ENCODE measurements at regions not wholly inside any gene's neighbourhood (a gene's known extent, or its start where the extent isn't known, plus 50 kb on each side); places are given as distances from the start of the nearest gene placed in this dataset.

DNA sequence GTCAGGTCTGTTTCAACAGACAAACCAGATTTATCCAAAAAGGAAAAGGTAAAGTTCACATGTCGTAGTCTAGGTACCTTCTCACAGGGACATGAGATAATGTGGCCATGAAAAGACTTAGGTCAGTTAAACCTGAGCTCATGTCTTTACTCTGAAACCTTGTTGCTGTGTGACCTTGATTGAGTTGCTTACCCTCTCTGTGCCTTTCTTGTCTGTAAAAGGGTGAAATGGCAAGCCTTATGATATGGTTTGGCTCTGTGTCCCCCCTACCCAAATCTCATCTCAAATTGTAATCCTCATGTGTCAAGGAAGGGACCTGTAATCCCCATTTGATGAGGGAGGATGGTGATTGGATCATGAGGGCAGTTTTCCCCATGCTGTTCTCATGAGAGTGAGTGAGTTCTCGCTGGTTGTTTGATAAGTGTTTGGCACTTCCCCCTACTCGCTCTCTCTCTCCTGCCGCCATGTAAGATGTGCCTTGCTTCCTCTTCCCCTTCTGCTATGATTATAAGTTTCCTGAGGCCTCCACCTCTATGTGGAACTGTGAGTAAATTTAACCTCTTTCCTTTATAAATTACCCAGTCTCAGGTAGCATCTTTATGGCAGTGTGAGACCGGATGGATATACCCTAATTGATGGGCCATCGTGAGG lies 299.8 kb downstream of the ADGRD1 start:
- no peak overlapping the region for H2AFZ ChIP-seq (ENCODE audit: low read depth, low read length)
- ATAC-seq (no peak), DNase-seq (ENCODE audit: extremely low read depth in 1 of 4, low spot score in 3 of 4) (no peak), FAIRE-seq (no peak)
- H3K79me2 ChIP-seq (ENCODE audit: control insufficient read depth, insufficient read depth, low read length): no peaks in the 10 kb centered on the region
- 29% methylated on average over 6 of the region's 6 CpGs for WGBS (ENCODE audit: insufficient coverage, low coverage, missing lambda C conversion rate)
- no TSS peak for BruUV-seq (replicated peaks)
- H4K20me1 ChIP-seq (replicated peaks; ENCODE audit: control insufficient read depth, insufficient read depth, low read length): no peaks in the 10 kb centered on the region
- no peak overlapping the region for H3K27ac ChIP-seq (ENCODE audit: extremely low read depth, low read depth, low read length)
- TF ChIP-seq RCOR1 (IDR thresholded peaks at IDR 0.05; ENCODE audit: borderline replicate concordance in 1 of 2, low read depth in 2 of 2, low read length in 2 of 2) (peak in 1 of 2 experiments; percentile 48; a peak in 1 of 4 replicates), SPI1 (IDR thresholded peaks at IDR 0.05; ENCODE audit: borderline replicate concordance, low read depth, low read length) (peak; percentile 53; the same call in 1 of the 2 replicates), RFX1 (IDR thresholded peaks at IDR 0.05) (no peak), SMAD4 (CRISPR knock-in tag; conservative IDR thresholded peaks at IDR 0.05) (no peak), CBX3 (IDR thresholded peaks at IDR 0.05; ENCODE audit: borderline replicate concordance in 1 of 2, low read length in 2 of 2) (no peak), BCOR (IDR thresholded peaks at IDR 0.05) (peak; percentile 87), ZFP36 (IDR thresholded peaks at IDR 0.05; ENCODE audit: low read depth, low read length, partially characterized antibody) (peak; percentile 70), RBM25 (IDR thresholded peaks at IDR 0.05; ENCODE audit: low read depth, low read length, severe bottlenecking) (peak; percentile 95), KDM1A (IDR thresholded peaks at IDR 0.05) (peak; percentile 71 to 72; a peak in 3 of 4 replicates), ZNF431 (CRISPR knock-in tag; IDR thresholded peaks at IDR 0.05) (peak; percentile 96), HDAC2 (IDR thresholded peaks at IDR 0.05) (peak; percentile 57), HNRNPLL (IDR thresholded peaks at IDR 0.05; ENCODE audit: low read depth, low read length, poor library complexity, severe bottlenecking) (no peak), TEAD4 (IDR thresholded peaks at IDR 0.05; ENCODE audit: low read length) (no peak), TEAD4 (CRISPR knock-in tag; IDR thresholded peaks at IDR 0.05; ENCODE audit: borderline replicate concordance) (no peak), BRD9 (IDR thresholded peaks at IDR 0.05; ENCODE audit: low read depth, partially characterized antibody) (peak; percentile 61), ADNP (tag; IDR thresholded peaks at IDR 0.05) (peak; percentile 33; the same call in 1 of the 2 replicates), USF2 (CRISPR knock-in tag; IDR thresholded peaks at IDR 0.05) (no peak), BCLAF1 (IDR thresholded peaks at IDR 0.05; ENCODE audit: borderline replicate concordance in 1 of 2, control insufficient read depth in 1 of 2, low read depth in 2 of 2, low read length in 1 of 2) (no peak)
- TF ChIP-seq, protein P1, sequence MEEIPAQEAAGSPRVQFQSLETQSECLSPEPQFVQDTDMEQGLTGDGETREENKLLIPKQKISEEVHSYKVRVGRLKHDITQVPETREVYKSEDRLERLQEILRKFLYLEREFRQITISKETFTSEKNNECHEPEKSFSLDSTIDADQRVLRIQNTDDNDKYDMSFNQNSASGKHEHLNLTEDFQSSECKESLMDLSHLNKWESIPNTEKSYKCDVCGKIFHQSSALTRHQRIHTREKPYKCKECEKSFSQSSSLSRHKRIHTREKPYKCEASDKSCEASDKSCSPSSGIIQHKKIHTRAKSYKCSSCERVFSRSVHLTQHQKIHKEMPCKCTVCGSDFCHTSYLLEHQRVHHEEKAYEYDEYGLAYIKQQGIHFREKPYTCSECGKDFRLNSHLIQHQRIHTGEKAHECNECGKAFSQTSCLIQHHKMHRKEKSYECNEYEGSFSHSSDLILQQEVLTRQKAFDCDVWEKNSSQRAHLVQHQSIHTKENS (CRISPR knock-in tag; IDR thresholded peaks at IDR 0.05): no peak
- in situ Hi-C loops (cut with MboI) (no loop called here), intact Hi-C loops (cut with micrococcal nuclease) (no loop called here)
- H3K27me3 ChIP-seq (ENCODE audit: control insufficient read depth in 2 of 2, insufficient read depth in 2 of 2, low read length in 2 of 2): peaks cover 0 to 17% of the 10 kb centered on the region in 2 experiments; a peak in 2 of 5 replicates
- no peaks in the 10 kb centered on the region for H3K9me3 ChIP-seq (replicated peaks; ENCODE audit: control insufficient read depth, insufficient read depth, low read depth, low read length)
- no peak overlapping the region for H3K4me2 ChIP-seq (ENCODE audit: insufficient read depth, low read length)
- no peaks in the 10 kb centered on the region for H3K9me1 ChIP-seq (ENCODE audit: control insufficient read depth, insufficient read depth, low read length)
- H3K4me3 ChIP-seq: no peak overlapping the region
- POLR2A ChIA-PET: no interaction called here
- H3K4me1 ChIP-seq (replicated peaks in 1 of 2; ENCODE audit: control insufficient read depth in 2 of 2, insufficient read depth in 2 of 2, low read length in 2 of 2): peaks cover 0 to 7% of the 10 kb centered on the region in 2 experiments; a peak in 2 of 5 replicates
- CTCF ChIA-PET (ENCODE audit: low intra/inter-chr PET ratio): no interaction called here
- H3K9ac ChIP-seq (ENCODE audit: insufficient read depth in 1 of 2, low read depth in 2 of 2, low read length in 2 of 2): no peak overlapping the region
- no peaks in the 10 kb centered on the region for H3K36me3 ChIP-seq (ENCODE audit: control insufficient read depth, insufficient read depth, low read length)
